Cardiac fibroblast (primary cell): ENCODE measurements at regions not wholly inside any gene's neighbourhood (a gene's known extent, or its start where the extent isn't known, plus 50 kb on each side); places are given as distances from the start of the nearest gene placed in this dataset.
"Not testable (repeated sequence)": the region's sequence is repeated elsewhere in the genome, so short reads cannot be mapped to it uniquely, and the experiment has no call there.

ENCODE experiments used
- DNase-seq, 2 donors: peaks; one replicate each; pipeline versions ENCODE4 v3.0.0 to v3.0.0-alpha.2; 2010; ENCODE audit warnings: low read depth in 2 of 2
- H3K4me3 ChIP-seq, 2 donors: replicated peaks in 1 of 2; 1 replicate in 1 of 2; 2 replicates in 1 of 2; pipeline ENCODE4 v1.5.1; 2011; ENCODE audit warnings: low read depth in 2 of 2, low read length in 2 of 2, mild to moderate bottlenecking in 2 of 2, moderate library complexity in 1 of 2
- TF ChIP-seq, protein P1 (sequence below): IDR thresholded peaks from one replicate; pipeline ENCODE4 v1.5.1; 2011; ENCODE audit warnings: low read depth, mild to moderate bottlenecking, low read length, inconsistent platforms

DNA sequence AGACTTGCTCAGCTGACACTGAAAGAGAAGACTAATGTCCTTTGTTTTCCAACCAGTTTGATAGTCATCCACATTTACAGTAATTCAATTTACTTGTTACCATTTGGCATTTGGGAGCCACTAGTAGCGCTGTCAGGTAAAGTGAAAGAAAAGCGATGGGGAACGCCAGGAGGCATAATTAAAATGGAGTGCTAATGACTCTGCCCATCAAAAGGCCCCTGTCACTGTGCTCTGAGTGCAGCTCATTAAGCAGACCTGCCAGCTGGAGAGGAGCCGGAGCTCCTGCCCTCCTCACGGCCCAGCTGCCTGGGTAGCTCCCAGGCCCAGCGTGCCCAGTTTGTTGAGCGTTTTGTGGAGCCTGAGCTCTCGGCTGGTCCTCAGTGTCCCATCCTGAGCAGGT lies 463.6 kb upstream of the CCDC196 start:
- no peak overlapping the region for H3K4me3 ChIP-seq
- no peak for DNase-seq
- TF ChIP-seq, protein P1, sequence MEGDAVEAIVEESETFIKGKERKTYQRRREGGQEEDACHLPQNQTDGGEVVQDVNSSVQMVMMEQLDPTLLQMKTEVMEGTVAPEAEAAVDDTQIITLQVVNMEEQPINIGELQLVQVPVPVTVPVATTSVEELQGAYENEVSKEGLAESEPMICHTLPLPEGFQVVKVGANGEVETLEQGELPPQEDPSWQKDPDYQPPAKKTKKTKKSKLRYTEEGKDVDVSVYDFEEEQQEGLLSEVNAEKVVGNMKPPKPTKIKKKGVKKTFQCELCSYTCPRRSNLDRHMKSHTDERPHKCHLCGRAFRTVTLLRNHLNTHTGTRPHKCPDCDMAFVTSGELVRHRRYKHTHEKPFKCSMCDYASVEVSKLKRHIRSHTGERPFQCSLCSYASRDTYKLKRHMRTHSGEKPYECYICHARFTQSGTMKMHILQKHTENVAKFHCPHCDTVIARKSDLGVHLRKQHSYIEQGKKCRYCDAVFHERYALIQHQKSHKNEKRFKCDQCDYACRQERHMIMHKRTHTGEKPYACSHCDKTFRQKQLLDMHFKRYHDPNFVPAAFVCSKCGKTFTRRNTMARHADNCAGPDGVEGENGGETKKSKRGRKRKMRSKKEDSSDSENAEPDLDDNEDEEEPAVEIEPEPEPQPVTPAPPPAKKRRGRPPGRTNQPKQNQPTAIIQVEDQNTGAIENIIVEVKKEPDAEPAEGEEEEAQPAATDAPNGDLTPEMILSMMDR: no peak

DNA sequence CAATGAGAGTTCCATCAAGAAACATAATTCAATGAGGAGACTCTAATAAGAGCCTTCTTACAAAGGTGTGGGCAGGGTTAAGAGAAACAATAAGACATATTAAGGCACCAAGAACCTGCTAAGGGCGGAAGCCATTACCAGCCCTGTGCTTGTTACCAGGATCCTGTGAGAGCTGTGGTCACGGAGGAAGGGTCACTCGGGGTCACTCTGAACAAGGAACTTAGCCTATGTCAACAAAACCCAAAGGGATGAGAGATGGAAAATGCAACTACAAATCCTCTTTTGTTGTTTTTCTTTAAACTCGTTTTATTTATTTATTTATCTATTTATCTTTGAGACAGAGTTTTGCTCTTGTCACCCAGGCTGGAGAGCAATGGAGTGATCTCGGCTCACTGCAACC lies 460.4 kb upstream of the CCDC196 start:
- DNase-seq: no peak
- TF ChIP-seq, protein P1: no peak
- H3K4me3 ChIP-seq: no peak overlapping the region

DNA sequence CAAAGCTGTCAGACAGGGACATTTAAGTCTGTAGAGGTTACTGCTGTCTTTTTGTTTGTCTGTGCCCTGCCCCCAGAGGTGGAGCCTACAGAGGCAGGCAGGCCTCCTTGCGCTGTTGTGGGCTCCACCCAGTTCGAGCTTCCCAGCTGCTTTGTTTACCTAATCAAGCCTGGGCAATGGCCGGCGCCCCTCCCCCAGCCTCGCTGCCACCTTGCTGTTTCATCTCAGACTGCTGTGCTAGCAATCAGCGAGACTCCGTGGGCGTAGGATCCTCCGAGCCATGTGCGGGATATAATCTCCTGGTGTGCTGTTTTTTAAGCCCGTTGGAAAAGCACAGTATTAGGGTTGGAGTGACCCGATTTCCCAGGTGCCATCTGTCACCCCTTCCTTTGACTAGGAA lies 454.2 kb upstream of the CCDC196 start:
- not testable (repeated sequence) for H3K4me3 ChIP-seq, DNase-seq

DNA sequence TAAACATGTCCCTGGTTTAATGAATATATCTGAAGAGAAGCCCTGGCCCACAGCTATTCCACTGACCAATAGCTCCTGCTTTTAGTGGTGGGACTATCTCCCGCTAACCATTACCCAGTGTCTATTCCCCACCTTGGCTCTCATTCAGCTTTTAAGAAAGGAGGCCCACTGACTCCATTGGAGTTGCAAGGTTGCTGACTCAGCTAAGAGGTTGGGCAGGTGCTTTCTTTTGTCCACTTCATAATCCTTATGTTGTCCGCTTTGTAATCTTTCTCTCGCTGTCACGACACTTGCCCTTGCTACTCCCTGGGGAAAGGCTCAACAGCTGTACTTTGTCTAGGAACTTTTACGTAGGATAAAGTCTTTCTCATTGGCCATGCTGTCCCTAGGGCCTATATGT lies 453.4 kb upstream of the CCDC196 start:
- no peak for DNase-seq

DNA sequence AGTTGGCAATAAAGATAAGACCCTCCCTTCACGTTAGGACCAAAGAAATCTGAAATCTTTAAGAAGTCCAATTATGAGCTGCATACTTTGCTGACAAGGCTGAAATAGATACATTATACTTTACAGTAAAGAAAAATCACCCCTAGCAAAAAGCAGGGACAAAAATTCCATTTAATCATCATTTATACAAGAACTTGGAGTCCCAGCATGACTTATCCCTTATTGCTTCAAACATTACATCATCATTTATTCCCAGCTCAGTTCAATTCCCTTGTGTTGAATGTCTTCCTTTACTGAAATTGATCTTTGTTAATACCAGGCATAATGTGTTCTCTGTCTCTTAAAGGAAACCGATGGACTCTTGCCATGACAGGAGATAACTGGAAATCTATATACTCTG lies 449.6 kb upstream of the CCDC196 start:
- no peak for DNase-seq
- TF ChIP-seq, protein P1: no peak
- no peak overlapping the region for H3K4me3 ChIP-seq

More for the DNA sequence above, 453.4 kb upstream of the CCDC196 start:
- TF ChIP-seq, protein P1: no peak
- H3K4me3 ChIP-seq: no peak overlapping the region

DNA sequence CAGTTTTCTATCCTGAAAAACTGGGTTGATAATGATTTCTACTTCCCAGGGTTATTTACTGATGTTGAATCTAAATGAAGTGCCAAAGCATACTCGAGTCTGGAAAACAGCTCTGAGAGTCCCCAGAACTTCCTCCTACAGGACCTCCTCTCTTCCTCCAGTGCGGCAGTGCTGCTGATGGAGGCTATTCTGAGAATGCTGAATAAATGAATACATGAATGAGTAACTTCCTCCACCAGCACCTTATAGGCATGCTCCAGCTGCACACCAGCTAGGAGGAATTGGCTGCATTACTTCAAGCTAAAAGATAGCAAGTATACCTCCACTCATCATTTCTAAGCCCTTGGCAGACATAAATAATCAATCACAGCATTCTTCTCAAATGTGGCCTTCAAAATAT lies 448.8 kb upstream of the CCDC196 start:
- TF ChIP-seq, protein P1: no peak
- no peak overlapping the region for H3K4me3 ChIP-seq
- DNase-seq: peak in 1 of 2 donors; percentile 18

DNA sequence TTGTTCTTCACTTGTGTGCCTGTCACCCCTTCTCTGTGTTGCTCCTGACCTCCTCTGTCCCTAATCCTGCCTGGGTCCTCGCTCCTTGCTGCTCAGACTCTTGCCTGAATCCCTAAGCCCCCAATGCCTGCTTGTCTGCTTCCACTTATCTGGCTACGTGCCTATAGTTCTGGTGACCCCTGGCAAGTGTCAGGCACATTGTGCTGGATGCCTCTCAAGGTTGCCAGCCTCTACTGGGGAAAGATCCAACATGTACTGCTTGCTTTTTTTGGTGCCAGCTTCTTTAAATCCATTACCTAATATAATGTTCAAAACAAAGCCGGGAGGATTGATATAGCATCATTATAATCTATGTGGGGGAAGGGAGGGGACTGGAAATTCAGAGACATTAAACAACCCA lies 448.0 kb upstream of the CCDC196 start:
- DNase-seq: no peak
- no peak overlapping the region for H3K4me3 ChIP-seq
- TF ChIP-seq, protein P1: no peak
